ENCODE measurements at regions not wholly inside any gene's neighbourhood (a gene's known extent, or its start where the extent isn't known, plus 50 kb on each side); places are given as distances from the start of the nearest gene placed in this dataset.

DNA sequence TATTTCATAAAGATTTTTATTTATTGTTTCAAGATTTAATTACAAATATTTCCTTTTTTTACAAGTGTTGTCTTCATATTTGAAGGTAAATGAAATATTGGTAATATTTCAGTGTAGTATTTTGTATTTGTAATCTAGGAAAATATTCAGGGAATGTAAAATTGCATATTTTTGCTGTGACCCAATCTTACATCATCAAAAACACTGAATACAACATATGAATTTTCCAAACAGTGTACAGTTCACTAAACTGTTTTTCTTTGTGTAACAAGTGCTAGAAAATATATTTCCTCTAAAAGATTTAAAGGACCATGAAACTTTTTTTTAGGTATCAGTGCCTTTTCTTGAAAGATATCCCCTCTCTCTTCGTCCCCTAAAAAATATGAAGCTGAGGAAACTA is 251.9 kb upstream of the KCND2 start:
- CTCF ChIA-PET = no interaction called here
- ATAC-seq (ENCODE audit: low read depth) (no peak), DNase-seq (no peak)
- TF ChIP-seq, protein P1, sequence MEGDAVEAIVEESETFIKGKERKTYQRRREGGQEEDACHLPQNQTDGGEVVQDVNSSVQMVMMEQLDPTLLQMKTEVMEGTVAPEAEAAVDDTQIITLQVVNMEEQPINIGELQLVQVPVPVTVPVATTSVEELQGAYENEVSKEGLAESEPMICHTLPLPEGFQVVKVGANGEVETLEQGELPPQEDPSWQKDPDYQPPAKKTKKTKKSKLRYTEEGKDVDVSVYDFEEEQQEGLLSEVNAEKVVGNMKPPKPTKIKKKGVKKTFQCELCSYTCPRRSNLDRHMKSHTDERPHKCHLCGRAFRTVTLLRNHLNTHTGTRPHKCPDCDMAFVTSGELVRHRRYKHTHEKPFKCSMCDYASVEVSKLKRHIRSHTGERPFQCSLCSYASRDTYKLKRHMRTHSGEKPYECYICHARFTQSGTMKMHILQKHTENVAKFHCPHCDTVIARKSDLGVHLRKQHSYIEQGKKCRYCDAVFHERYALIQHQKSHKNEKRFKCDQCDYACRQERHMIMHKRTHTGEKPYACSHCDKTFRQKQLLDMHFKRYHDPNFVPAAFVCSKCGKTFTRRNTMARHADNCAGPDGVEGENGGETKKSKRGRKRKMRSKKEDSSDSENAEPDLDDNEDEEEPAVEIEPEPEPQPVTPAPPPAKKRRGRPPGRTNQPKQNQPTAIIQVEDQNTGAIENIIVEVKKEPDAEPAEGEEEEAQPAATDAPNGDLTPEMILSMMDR (IDR thresholded peaks at IDR 0.05) = no peak
- H3K36me3 Mint-ChIP-seq (ENCODE audit: low read depth) = no peaks in the 10 kb centered on the region
- POLR2A ChIA-PET = no interaction called here
- no peaks in the 10 kb centered on the region for H3K9me3 Mint-ChIP-seq
- no peaks in the 10 kb centered on the region for H3K4me1 Mint-ChIP-seq
- intact Hi-C loops (cut with micrococcal nuclease) = no loop called here
- no peak overlapping the region for H3K4me3 Mint-ChIP-seq
- no peak overlapping the region for H3K27ac Mint-ChIP-seq
- H3K27me3 Mint-ChIP-seq = no peaks in the 10 kb centered on the region

DNA sequence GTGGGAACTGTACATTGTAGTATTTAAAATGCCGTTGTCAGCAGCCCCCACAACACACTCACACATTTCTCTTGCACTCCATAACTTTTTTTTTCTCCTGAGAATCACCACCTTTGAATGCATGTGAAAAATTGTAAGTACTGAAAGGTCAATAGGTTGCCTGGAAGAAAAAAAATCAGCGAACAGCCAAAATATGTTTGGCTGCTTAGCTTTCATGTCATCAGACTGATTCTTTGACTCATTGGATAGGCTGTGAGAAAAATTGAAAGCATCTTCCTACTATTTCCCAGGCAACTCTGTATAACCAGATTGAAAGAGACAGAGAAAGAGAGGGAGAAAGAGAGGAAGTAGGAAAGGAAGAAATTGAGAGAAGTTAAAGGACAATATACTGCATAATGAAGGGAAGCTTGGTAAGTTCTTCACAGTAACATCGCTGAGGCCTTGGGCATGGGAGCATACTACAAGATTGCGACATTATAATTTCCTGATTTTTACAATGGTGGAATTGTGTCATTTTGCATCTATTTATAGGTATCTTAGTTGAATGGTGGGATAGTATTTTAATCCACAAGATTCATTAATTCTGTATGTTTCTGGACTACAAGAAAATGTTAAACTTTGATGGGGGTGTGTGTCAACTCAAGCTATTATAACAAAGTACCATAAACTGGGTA is 249.3 kb upstream of the KCND2 start:
- Mint-ChIP-seq H3K36me3 (ENCODE audit: low read depth) (no peaks in the 10 kb centered on the region), H3K27me3 (no peaks in the 10 kb centered on the region), H3K4me1 (no peaks in the 10 kb centered on the region), H3K4me3 (no peak overlapping the region), H3K9me3 (peaks cover 6% of the 10 kb centered on the region), H3K27ac (no peak overlapping the region)
- TF ChIP-seq, protein P1 (IDR thresholded peaks at IDR 0.05) = no peak
- CTCF ChIA-PET = no interaction called here
- DNase-seq (no peak), ATAC-seq (ENCODE audit: low read depth) (no peak)
- POLR2A ChIA-PET = no interaction called here
- intact Hi-C loops (cut with micrococcal nuclease) = no loop called here

DNA sequence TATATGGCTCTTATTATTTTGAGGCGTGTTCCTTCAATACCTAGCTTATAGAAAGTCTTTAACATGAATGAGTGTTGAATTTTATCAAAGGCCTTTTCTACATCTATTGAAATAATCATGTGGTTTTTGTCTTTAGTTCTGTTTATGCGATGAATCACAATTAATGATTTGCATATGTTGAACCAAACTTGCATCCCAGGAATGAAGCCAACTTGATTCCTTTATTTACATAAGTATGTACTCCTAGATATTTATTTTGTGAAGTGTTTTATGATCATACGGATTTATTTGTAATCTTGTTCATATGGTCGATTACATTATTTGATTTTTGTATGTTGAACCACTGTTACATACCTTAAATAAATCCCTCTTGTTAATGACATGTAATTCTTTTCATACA is 244.3 kb upstream of the KCND2 start:
- ChIA-PET CTCF (no interaction called here), POLR2A (no interaction called here)
- no peak for ATAC-seq (ENCODE audit: low read depth)
- Mint-ChIP-seq H3K4me3 (no peak overlapping the region), H3K27ac (no peak overlapping the region), H3K4me1 (no peaks in the 10 kb centered on the region), H3K36me3 (ENCODE audit: low read depth) (no peaks in the 10 kb centered on the region), H3K27me3 (no peaks in the 10 kb centered on the region), H3K9me3 (peaks cover 6% of the 10 kb centered on the region)
- intact Hi-C loops (cut with micrococcal nuclease) = no loop called here
- TF ChIP-seq, protein P1 (IDR thresholded peaks at IDR 0.05) = no peak
- DNase-seq = no peak

DNA sequence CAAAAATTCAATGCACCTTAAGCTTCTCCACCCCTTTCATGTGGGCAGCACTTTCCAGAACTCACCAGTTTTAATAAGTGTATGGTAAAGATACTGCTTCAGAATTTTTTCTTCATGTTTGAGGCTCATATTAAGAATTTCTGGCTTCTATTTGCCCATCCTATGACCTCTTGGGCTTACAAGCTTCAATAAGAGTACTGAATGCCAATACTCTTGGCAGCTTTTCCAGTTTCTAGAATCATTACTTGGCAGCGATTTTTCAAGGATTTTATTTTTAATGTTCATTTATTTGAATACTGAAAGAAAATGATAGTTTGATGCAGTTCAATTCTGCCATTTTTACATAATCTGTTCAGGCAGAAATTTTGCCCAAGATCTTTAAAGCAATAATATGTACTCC is 242.1 kb upstream of the KCND2 start:
- POLR2A ChIA-PET = no interaction called here
- DNase-seq (no peak), ATAC-seq (ENCODE audit: low read depth) (no peak)
- CTCF ChIA-PET = no interaction called here
- no peak overlapping the region for H3K4me3 Mint-ChIP-seq
- no peaks in the 10 kb centered on the region for H3K36me3 Mint-ChIP-seq (ENCODE audit: low read depth)
- H3K4me1 Mint-ChIP-seq = no peaks in the 10 kb centered on the region
- no peak overlapping the region for H3K27ac Mint-ChIP-seq
- TF ChIP-seq, protein P1 (IDR thresholded peaks at IDR 0.05) = no peak
- peaks cover 6% of the 10 kb centered on the region for H3K9me3 Mint-ChIP-seq
- intact Hi-C loops (cut with micrococcal nuclease) = no loop called here
- no peaks in the 10 kb centered on the region for H3K27me3 Mint-ChIP-seq

DNA sequence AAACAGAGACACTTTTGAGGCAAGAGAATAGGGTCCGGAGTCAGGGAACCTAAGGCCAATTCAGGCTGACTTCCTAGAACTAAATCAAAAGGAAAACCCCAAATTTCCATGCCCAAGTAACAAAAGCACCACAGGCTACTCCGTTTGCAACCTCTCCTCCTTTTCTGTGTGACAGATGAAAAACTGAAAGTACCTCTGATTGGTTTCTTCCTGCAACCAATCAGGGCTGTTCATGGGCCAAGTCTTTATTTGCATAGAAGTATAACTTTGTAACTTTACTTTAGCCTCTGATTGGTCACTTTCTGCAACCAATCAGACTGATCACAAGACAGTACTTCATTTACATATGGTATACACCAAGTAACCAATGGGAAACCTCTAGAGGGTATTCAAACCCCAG is 239.9 kb upstream of the KCND2 start:
- peaks cover under 1% of the 10 kb centered on the region for H3K9me3 Mint-ChIP-seq
- DNase-seq (no peak), ATAC-seq (ENCODE audit: low read depth) (no peak)
- TF ChIP-seq, protein P1 (IDR thresholded peaks at IDR 0.05) = no peak
- H3K27me3 Mint-ChIP-seq = no peaks in the 10 kb centered on the region
- POLR2A ChIA-PET = no interaction called here
- intact Hi-C loops (cut with micrococcal nuclease) = no loop called here
- CTCF ChIA-PET = no interaction called here
- H3K4me3 Mint-ChIP-seq = no peak overlapping the region
- H3K4me1 Mint-ChIP-seq = no peaks in the 10 kb centered on the region
- no peaks in the 10 kb centered on the region for H3K36me3 Mint-ChIP-seq (ENCODE audit: low read depth)
- H3K27ac Mint-ChIP-seq = no peak overlapping the region
